ENCODE measurements at regions not wholly inside any gene's neighbourhood (a gene's known extent, or its start where the extent isn't known, plus 50 kb on each side); places are given as distances from the start of the nearest gene placed in this dataset.

- no peaks in the 10 kb centered on the region for H3K27me3 ChIP-seq (ENCODE audit: low read depth, low read length)
- no peaks in the 10 kb centered on the region for H4K20me1 ChIP-seq (ENCODE audit: insufficient read depth, low read length)
- no peaks in the 10 kb centered on the region for H3K4me1 ChIP-seq (ENCODE audit: low read length)
- no peaks in the 10 kb centered on the region for H3K36me3 ChIP-seq (replicated peaks; ENCODE audit: low read depth, low read length)
- H3K4me2 ChIP-seq (ENCODE audit: low read length), result no peak overlapping the region
- H3K27ac ChIP-seq (ENCODE audit: low read length), result no peak overlapping the region
- no peaks in the 10 kb centered on the region for H3K79me2 ChIP-seq (ENCODE audit: low read length)
- H3K4me3 ChIP-seq (ENCODE audit: low read length), result no peak overlapping the region
- no peak overlapping the region for H3K9ac ChIP-seq (ENCODE audit: low read length)
- H3K9me3 ChIP-seq (ENCODE audit: insufficient read depth, low read length), result no peaks in the 10 kb centered on the region
- TF ChIP-seq CTCF (IDR thresholded peaks at IDR 0.05; ENCODE audit: low read depth, low read length), result no peak
- no peak for TF ChIP-seq EZH2phosphoT487 (IDR thresholded peaks at IDR 0.05; ENCODE audit: low read depth)
- no peak overlapping the region for H2AFZ ChIP-seq (ENCODE audit: low read depth, low read length)
Measured at GRCh38 chrX:99588936-99589335, 821.1 kb downstream of the PCDH19 start.

- Histone ChIP-seq H3K36me3 (replicated peaks; ENCODE audit: low read depth, low read length) (no peaks in the 10 kb centered on the region), H3K9ac (ENCODE audit: low read length) (no peak overlapping the region), H3K9me3 (ENCODE audit: insufficient read depth, low read length) (no peaks in the 10 kb centered on the region), H3K4me1 (ENCODE audit: low read length) (no peaks in the 10 kb centered on the region), H3K27me3 (ENCODE audit: low read depth, low read length) (no peaks in the 10 kb centered on the region), H3K27ac (ENCODE audit: low read length) (no peak overlapping the region), H2AFZ (ENCODE audit: low read depth, low read length) (no peak overlapping the region), H3K79me2 (ENCODE audit: low read length) (no peaks in the 10 kb centered on the region), H4K20me1 (ENCODE audit: insufficient read depth, low read length) (no peaks in the 10 kb centered on the region), H3K4me2 (ENCODE audit: low read length) (no peak overlapping the region), H3K4me3 (ENCODE audit: low read length) (no peak overlapping the region)
- TF ChIP-seq EZH2phosphoT487 (IDR thresholded peaks at IDR 0.05; ENCODE audit: low read depth), result no peak
- no peak for TF ChIP-seq CTCF (IDR thresholded peaks at IDR 0.05; ENCODE audit: low read depth, low read length)
Measured at GRCh38 chrX:99572711-99573110, 837.4 kb downstream of the PCDH19 start.

GRCh38 chrX:99549381-99549780 is 860.7 kb downstream of the PCDH19 start:
- no peaks in the 10 kb centered on the region for H3K9me3 ChIP-seq (ENCODE audit: insufficient read depth, low read length)
- no peak overlapping the region for H2AFZ ChIP-seq (ENCODE audit: low read depth, low read length)
- H3K36me3 ChIP-seq (replicated peaks; ENCODE audit: low read depth, low read length), result no peaks in the 10 kb centered on the region
- no peak overlapping the region for H3K27ac ChIP-seq (ENCODE audit: low read length)
- no peak overlapping the region for H3K9ac ChIP-seq (ENCODE audit: low read length)
- TF ChIP-seq CTCF (IDR thresholded peaks at IDR 0.05; ENCODE audit: low read depth, low read length), result no peak
- no peak for TF ChIP-seq EZH2phosphoT487 (IDR thresholded peaks at IDR 0.05; ENCODE audit: low read depth)
- H3K4me1 ChIP-seq (ENCODE audit: low read length), result no peaks in the 10 kb centered on the region
- H3K79me2 ChIP-seq (ENCODE audit: low read length), result no peaks in the 10 kb centered on the region
- H4K20me1 ChIP-seq (ENCODE audit: insufficient read depth, low read length), result no peaks in the 10 kb centered on the region
- H3K27me3 ChIP-seq (ENCODE audit: low read depth, low read length), result no peaks in the 10 kb centered on the region
- no peak overlapping the region for H3K4me3 ChIP-seq (ENCODE audit: low read length)
- H3K4me2 ChIP-seq (ENCODE audit: low read length), result no peak overlapping the region

GRCh38 chrX:99522450-99522849 is 887.6 kb downstream of the PCDH19 start:
- no peaks in the 10 kb centered on the region for H3K36me3 ChIP-seq (replicated peaks; ENCODE audit: low read depth, low read length)
- TF ChIP-seq EZH2phosphoT487 (IDR thresholded peaks at IDR 0.05; ENCODE audit: low read depth) (no peak), CTCF (IDR thresholded peaks at IDR 0.05; ENCODE audit: low read depth, low read length) (no peak)
- no peaks in the 10 kb centered on the region for H3K4me1 ChIP-seq (ENCODE audit: low read length)
- no peaks in the 10 kb centered on the region for H3K27me3 ChIP-seq (ENCODE audit: low read depth, low read length)
- no peaks in the 10 kb centered on the region for H3K79me2 ChIP-seq (ENCODE audit: low read length)
- no peaks in the 10 kb centered on the region for H3K9me3 ChIP-seq (ENCODE audit: insufficient read depth, low read length)
- H3K27ac ChIP-seq (ENCODE audit: low read length), result no peak overlapping the region
- no peak overlapping the region for H3K9ac ChIP-seq (ENCODE audit: low read length)
- H3K4me3 ChIP-seq (ENCODE audit: low read length), result no peak overlapping the region
- H4K20me1 ChIP-seq (ENCODE audit: insufficient read depth, low read length), result no peaks in the 10 kb centered on the region
- no peak overlapping the region for H2AFZ ChIP-seq (ENCODE audit: low read depth, low read length)
- no peak overlapping the region for H3K4me2 ChIP-seq (ENCODE audit: low read length)

Data from OCI-LY3 (cell line).